H1 (cell line): ENCODE measurements at regions not wholly inside any gene's neighbourhood (a gene's known extent, or its start where the extent isn't known, plus 50 kb on each side); places are given as distances from the start of the nearest gene placed in this dataset.

Experiments
- CTCF ChIA-PET: fragments of 300-600 bp; sonication (Branson Sonifier 250); formaldehyde crosslinking; loops from one replicate; lab custom pipeline; 2021; ENCODE audit not compliant: partially characterized antibody; lab: Charles Lee
- POLR2A ChIA-PET: fragments of 300-600 bp; sonication (Branson Sonifier 250); formaldehyde crosslinking; loops from one replicate; lab custom pipeline; 2021; ENCODE audit warnings: inconsistent platforms; ENCODE audit not compliant: partially characterized antibody; lab: Charles Lee
- DNase-seq, 2 experiments: peaks; one replicate each; pipeline versions ENCODE4 v3.0.0 to v3.0.0-alpha.2; 2010 to 2022; ENCODE audit warnings: low spot score in 2 of 2, low read depth in 1 of 2, mixed read lengths in 1 of 2
- FAIRE-seq: peaks from 2 replicates; lab custom pipeline; 2011; peaks lifted over from hg19 to GRCh38; lab: Jason Lieb, UNC
- H2AFZ ChIP-seq: 2 replicates; pipeline ENCODE4 v1.8.1; 2012; ENCODE audit warnings: low read length, inconsistent platforms
- H2AK5ac ChIP-seq: 2 replicates; pipeline ENCODE4 v1.6.1; 2013; ENCODE audit warnings: low read depth, low read length
- H2BK120ac ChIP-seq: replicated peaks from 2 replicates; pipeline ENCODE3; 2013; ENCODE audit warnings: low read depth, low read length, inconsistent platforms
- H2BK12ac ChIP-seq: 2 replicates; pipeline ENCODE4 v1.6.1; 2013; ENCODE audit warnings: low read depth, low read length
- H2BK15ac ChIP-seq: 2 replicates; pipeline ENCODE4 v1.6.1; 2013; ENCODE audit warnings: low read length
- H2BK20ac ChIP-seq: 2 replicates; pipeline ENCODE4 v1.6.1; 2013; ENCODE audit warnings: low read length
- H2BK5ac ChIP-seq: 2 replicates; pipeline ENCODE4 v1.6.1; 2013; ENCODE audit warnings: low read depth, low read length
- H3K14ac ChIP-seq: 2 replicates; pipeline ENCODE4 v1.6.1; 2013; ENCODE audit warnings: inconsistent platforms; ENCODE audit not compliant: insufficient read length
- H3K18ac ChIP-seq: 2 replicates; pipeline ENCODE4 v1.6.1; 2013; ENCODE audit warnings: low read length; ENCODE audit errors: extremely low read depth
- H3K23ac ChIP-seq: 2 replicates; pipeline ENCODE4 v1.6.1; 2013; ENCODE audit warnings: inconsistent platforms; ENCODE audit not compliant: insufficient read length
- H3K23me2 ChIP-seq: 2 replicates; pipeline ENCODE4 v1.6.1; 2013; ENCODE audit warnings: low read depth, low read length
- H3K27ac ChIP-seq: 2 replicates; pipeline ENCODE4 v1.6.1; 2011; ENCODE audit warnings: low read depth, low read length, inconsistent platforms
- H3K27me3 ChIP-seq, 4 experiments: replicated peaks in 1 of 4; 1 replicate in 1 of 4; 2 replicates in 3 of 4; pipeline versions ENCODE4 v1.6.1 to v1.8.1; 2011 to 2013; ENCODE audit warnings: low read length in 3 of 4, mild to moderate bottlenecking in 3 of 4, inconsistent platforms in 2 of 4, mixed read lengths in 2 of 4, moderate library complexity in 1 of 4; ENCODE audit not compliant: control insufficient read depth in 3 of 4, insufficient read depth in 3 of 4; ENCODE audit errors: extremely low read depth in 1 of 4
- H3K36me3 ChIP-seq, 4 experiments: 2 replicates each; pipeline versions ENCODE4 v1.6.1 to v1.8.1; 2011 to 2013; ENCODE audit warnings: mild to moderate bottlenecking in 4 of 4, low read length in 3 of 4, moderate library complexity in 2 of 4, control low read depth in 1 of 4, inconsistent platforms in 1 of 4; ENCODE audit not compliant: insufficient read depth in 4 of 4, control insufficient read depth in 2 of 4
- H3K4ac ChIP-seq: replicated peaks from 2 replicates; pipeline ENCODE3; 2013; ENCODE audit warnings: low read length, low read depth, mixed read lengths, inconsistent platforms; ENCODE audit not compliant: insufficient read length
- H3K4me1 ChIP-seq, 4 experiments: replicated peaks in 1 of 4; 1 replicate in 1 of 4; 2 replicates in 3 of 4; pipeline versions ENCODE4 v1.6.1 to v1.8.1; 2011 to 2013; ENCODE audit warnings: low read length in 3 of 4, inconsistent platforms in 2 of 4, mixed read lengths in 1 of 4; ENCODE audit not compliant: insufficient read depth in 4 of 4, control insufficient read depth in 3 of 4
- H3K4me2 ChIP-seq, 2 experiments: 2 replicates each; pipeline versions ENCODE4 v1.6.1 to v1.8.1; 2011 to 2013; ENCODE audit warnings: low read depth in 2 of 2, low read length in 2 of 2, control low read depth in 1 of 2, inconsistent platforms in 1 of 2, mild to moderate bottlenecking in 1 of 2; ENCODE audit not compliant: insufficient read depth in 1 of 2
- H3K4me3 ChIP-seq, 4 experiments: fragments of 200-600, 300-600 bp in 1 of 4; sonication (generic), shearing (Covaris generic), sonication (Bioruptor Twin) in 1 of 4; 2 replicates each; pipeline versions ENCODE4 v1.5.1 to v1.8.1; 2011 to 2016; ENCODE audit warnings: low read length in 4 of 4, low read depth in 3 of 4, control low read depth in 2 of 4, inconsistent platforms in 2 of 4, mild to moderate bottlenecking in 2 of 4, mixed read lengths in 1 of 4, moderate library complexity in 1 of 4; ENCODE audit not compliant: insufficient read depth in 2 of 4; ENCODE audit errors: extremely low read depth in 1 of 4
- H3K56ac ChIP-seq: replicated peaks from 2 replicates; pipeline ENCODE3; 2013; ENCODE audit warnings: low read depth, mild to moderate bottlenecking, mixed read lengths, low read length, inconsistent platforms; ENCODE audit not compliant: insufficient read length
- H3K79me1 ChIP-seq: 2 replicates; pipeline ENCODE4 v1.6.1; 2013; ENCODE audit warnings: low read depth, low read length, control low read depth
- H3K79me2 ChIP-seq, 2 experiments: 2 replicates each; pipeline versions ENCODE4 v1.6.1 to v1.8.1; 2012 to 2013; ENCODE audit warnings: low read length in 2 of 2, mild to moderate bottlenecking in 2 of 2, inconsistent platforms in 1 of 2; ENCODE audit not compliant: insufficient read depth in 2 of 2, control insufficient read depth in 1 of 2
- H3K9ac ChIP-seq, 4 experiments: replicated peaks in 1 of 4; 1 replicate in 1 of 4; 2 replicates in 3 of 4; pipeline versions ENCODE4 v1.6.1 to v1.8.1; 2011 to 2013; ENCODE audit warnings: low read depth in 3 of 4, low read length in 3 of 4, control low read depth in 2 of 4, mild to moderate bottlenecking in 2 of 4, moderate library complexity in 2 of 4, inconsistent platforms in 1 of 4; ENCODE audit errors: extremely low read depth in 1 of 4
- H3K9me3 ChIP-seq, 2 experiments: 2 replicates each; pipeline versions ENCODE4 v1.6.1 to v1.8.1; 2012 to 2013; ENCODE audit warnings: mild to moderate bottlenecking in 2 of 2, moderate library complexity in 2 of 2, control low read depth in 1 of 2, inconsistent platforms in 1 of 2, low read depth in 1 of 2, low read length in 1 of 2, mixed read lengths in 1 of 2; ENCODE audit not compliant: insufficient read depth in 2 of 2
- H4K20me1 ChIP-seq, 2 experiments: replicated peaks in 1 of 2; 2 replicates each; pipeline versions ENCODE3 to v1.8.1; 2011 to 2013; ENCODE audit warnings: inconsistent platforms in 2 of 2, low read length in 2 of 2, mild to moderate bottlenecking in 1 of 2; ENCODE audit not compliant: insufficient read depth in 2 of 2, control insufficient read depth in 1 of 2
- H4K5ac ChIP-seq: 2 replicates; pipeline ENCODE4 v1.6.1; 2013; ENCODE audit warnings: low read length, low read depth, mixed read lengths, inconsistent platforms; ENCODE audit not compliant: insufficient read length
- H4K8ac ChIP-seq: 2 replicates; pipeline ENCODE4 v1.8.0; 2013; ENCODE audit warnings: mild to moderate bottlenecking, moderate library complexity, low read length, inconsistent platforms; ENCODE audit not compliant: insufficient read depth; ENCODE audit errors: extremely low read depth
- H4K91ac ChIP-seq: replicated peaks from 2 replicates; pipeline ENCODE3; 2013; ENCODE audit warnings: low read length, mixed read lengths, inconsistent platforms; ENCODE audit not compliant: insufficient read length
- ATF2 ChIP-seq: IDR thresholded peaks from 2 replicates; pipeline ENCODE4 v1.6.1; 2012; ENCODE audit warnings: low read length, inconsistent platforms
- ATF3 ChIP-seq: IDR thresholded peaks from 2 replicates; pipeline ENCODE4 v1.6.1; 2011; ENCODE audit warnings: low read depth, mild to moderate bottlenecking, low read length; ENCODE audit not compliant: insufficient read depth
- BACH1 ChIP-seq: IDR thresholded peaks from 2 replicates; pipeline ENCODE4 v1.6.1; 2012; ENCODE audit warnings: low read length, improper control_type of control experiment
- GTF2F1 ChIP-seq: IDR thresholded peaks from 2 replicates; pipeline ENCODE4 v1.6.1; 2012; ENCODE audit warnings: low read depth, low read length, improper control_type of control experiment, borderline replicate concordance
- JUND ChIP-seq: IDR thresholded peaks from 2 replicates; pipeline ENCODE4 v1.6.1; 2011; ENCODE audit warnings: mild to moderate bottlenecking, improper control_type of control experiment, low read length
- PHF8 ChIP-seq: fragments of 200-600 bp; sonication (generic); conservative IDR thresholded peaks from 2 replicates; pipeline ENCODE4 v1.7.1; 2012; ENCODE audit warnings: low read depth, mild to moderate bottlenecking, inconsistent platforms, low read length, moderate library complexity
- POLR2AphosphoS5 ChIP-seq: IDR thresholded peaks from 2 replicates; pipeline ENCODE4 v1.6.1; 2011; ENCODE audit warnings: low read depth, low read length
- RAD21 ChIP-seq, 2 experiments: IDR thresholded peaks in 1 of 2; conservative IDR thresholded peaks in 1 of 2; 2 replicates each; pipeline ENCODE4 v1.6.1; 2011; ENCODE audit warnings: low read depth in 2 of 2, low read length in 2 of 2, improper control_type of control experiment in 1 of 2, inconsistent platforms in 1 of 2, mild to moderate bottlenecking in 1 of 2, moderate library complexity in 1 of 2
- WGBS, 2 experiments: shearing (Covaris generic) in 1 of 2; methylation state at CpG; one replicate each; pipeline versions ENCODE4 v1.1.6 to v1.1.7; 2013 to 2015; ENCODE audit warnings: low lambda C conversion rate in 2 of 2, mixed read lengths in 2 of 2, inconsistent platforms in 1 of 2, low coverage in 1 of 2, missing lambda C conversion rate in 1 of 2; ENCODE audit not compliant: insufficient replicate concordance in 2 of 2, insufficient coverage in 1 of 2, insufficient read length in 1 of 2; ENCODE audit errors: extremely low coverage in 1 of 2, missing lambda C conversion rate in 1 of 2; 5-methylcytosine and 5-hydroxymethylcytosine counted together

GRCh38 chr3:137081711-137082110, 123.9 kb downstream of the IL20RB start:
- no peaks in the 10 kb centered on the region for H3K79me1 ChIP-seq
- no peak overlapping the region for H4K5ac ChIP-seq
- no peak overlapping the region for H2BK15ac ChIP-seq
- H3K79me2 ChIP-seq, result no peaks in the 10 kb centered on the region
- no peak overlapping the region for H4K8ac ChIP-seq
- no peak overlapping the region for H3K4me2 ChIP-seq
- DNase-seq (no peak), FAIRE-seq (no peak)
- H3K4ac ChIP-seq, result no peak overlapping the region
- no peak overlapping the region for H2AFZ ChIP-seq
- ChIA-PET POLR2A (no interaction called here), CTCF (interaction anchor here (1.7 kb wide), 1 partner anchor 29 kb away, joined by 8 read pairs; no protein-coding TSS in a partner anchor)
- H3K56ac ChIP-seq, result no peak overlapping the region
- no peaks in the 10 kb centered on the region for H3K27me3 ChIP-seq
- H4K91ac ChIP-seq, result no peak overlapping the region
- no peak overlapping the region for H3K27ac ChIP-seq
- H2BK12ac ChIP-seq, result no peak overlapping the region
- no peak overlapping the region for H3K4me3 ChIP-seq
- no peak overlapping the region for H3K23ac ChIP-seq
- H3K18ac ChIP-seq, result no peak overlapping the region
- no peaks in the 10 kb centered on the region for H3K36me3 ChIP-seq
- no peak overlapping the region for H3K9ac ChIP-seq
- H3K14ac ChIP-seq, result no peak overlapping the region
- no peaks in the 10 kb centered on the region for H3K9me3 ChIP-seq
- no peaks in the 10 kb centered on the region for H3K4me1 ChIP-seq
- no peak overlapping the region for H2BK20ac ChIP-seq
- TF ChIP-seq JUND (no peak), ATF2 (no peak), BACH1 (no peak), PHF8 (no peak), POLR2AphosphoS5 (no peak), GTF2F1 (no peak), ATF3 (no peak), RAD21 (IDR thresholded peaks at IDR 0.05 in 1 of 2, conservative IDR thresholded peaks at IDR 0.05 in 1 of 2; ENCODE audit: low read depth in 2 of 2, low read length in 2 of 2) (no peak)
- no peaks in the 10 kb centered on the region for H4K20me1 ChIP-seq
- H3K23me2 ChIP-seq, result no peaks in the 10 kb centered on the region; the same call in 1 of the 2 replicates
- no peak overlapping the region for H2BK5ac ChIP-seq
- no peak overlapping the region for H2AK5ac ChIP-seq
- WGBS, 2 experiments, result 88% methylated on average over 3 of the region's 3 CpGs; no CpG with 5 or more reads in 1 of the 2 experiments
- H2BK120ac ChIP-seq, result no peak overlapping the region
